ENCODE measurements at regions not wholly inside any gene's neighbourhood (a gene's known extent, or its start where the extent isn't known, plus 50 kb on each side); places are given as distances from the start of the nearest gene placed in this dataset.

DNA sequence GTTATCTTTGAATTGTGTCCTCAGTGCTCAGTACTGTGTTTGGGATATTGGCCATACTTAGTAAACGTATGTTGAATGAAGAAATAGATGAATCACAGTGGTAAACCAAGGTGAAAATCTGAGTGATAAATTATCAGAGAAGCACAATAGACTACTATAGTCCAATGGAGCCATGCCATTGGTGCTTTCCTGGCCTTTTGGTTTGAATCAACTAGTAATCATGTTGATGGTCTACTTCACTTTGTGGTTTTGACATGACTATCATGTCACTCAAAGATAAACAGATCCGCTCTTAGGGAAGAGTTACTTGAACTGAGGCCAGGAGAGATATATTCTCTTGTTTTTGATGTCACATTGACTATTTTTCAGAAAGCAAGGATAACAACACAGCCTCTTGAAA lies 86.1 kb upstream of the IGFBP3 start:
- Mint-ChIP-seq H3K4me1 (ENCODE audit: low read depth) (no peaks in the 10 kb centered on the region), H3K27me3 (ENCODE audit: low read depth) (no peaks in the 10 kb centered on the region), H3K4me3 (ENCODE audit: low read depth) (no peak overlapping the region), H3K27ac (no peak overlapping the region), H3K9me3 (no peaks in the 10 kb centered on the region), H3K36me3 (ENCODE audit: low read depth) (no peaks in the 10 kb centered on the region)
- no peak for DNase-seq (ENCODE audit: low spot score)
- intact Hi-C loops (cut with micrococcal nuclease), result no loop called here

DNA sequence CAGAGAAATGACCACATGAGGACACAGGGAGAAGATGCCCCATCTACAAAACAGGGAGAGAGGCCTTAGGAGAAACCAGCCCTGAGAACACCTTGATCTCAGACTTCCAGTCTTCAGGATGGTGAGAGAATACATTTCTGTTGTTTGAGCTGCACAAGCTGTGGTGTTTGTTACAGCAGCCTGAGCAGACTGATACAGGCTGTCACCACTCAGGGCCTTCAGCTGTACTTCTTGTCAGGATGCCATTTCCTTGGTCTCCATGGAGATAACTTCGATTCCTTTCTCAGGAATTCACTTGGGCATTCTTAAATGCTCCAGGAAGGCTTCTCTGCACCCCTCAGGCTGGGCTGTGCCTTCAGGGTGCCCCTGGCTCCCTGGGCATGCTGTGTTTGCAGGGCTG lies 85.7 kb upstream of the IGFBP3 start:
- H3K9me3 Mint-ChIP-seq, result no peaks in the 10 kb centered on the region
- no peak overlapping the region for H3K27ac Mint-ChIP-seq
- no peaks in the 10 kb centered on the region for H3K36me3 Mint-ChIP-seq (ENCODE audit: low read depth)
- H3K27me3 Mint-ChIP-seq (ENCODE audit: low read depth), result no peaks in the 10 kb centered on the region
- intact Hi-C loops (cut with micrococcal nuclease), result no loop called here
- H3K4me3 Mint-ChIP-seq (ENCODE audit: low read depth), result no peak overlapping the region
- no peak for DNase-seq (ENCODE audit: low spot score)
- H3K4me1 Mint-ChIP-seq (ENCODE audit: low read depth), result no peaks in the 10 kb centered on the region

- H3K27ac Mint-ChIP-seq, result no peak overlapping the region
- H3K36me3 Mint-ChIP-seq (ENCODE audit: low read depth), result no peaks in the 10 kb centered on the region
- no peak for DNase-seq (ENCODE audit: low spot score)
- H3K27me3 Mint-ChIP-seq (ENCODE audit: low read depth), result no peaks in the 10 kb centered on the region
- H3K4me1 Mint-ChIP-seq (ENCODE audit: low read depth), result no peaks in the 10 kb centered on the region
- H3K9me3 Mint-ChIP-seq, result no peaks in the 10 kb centered on the region
- no peak overlapping the region for H3K4me3 Mint-ChIP-seq (ENCODE audit: low read depth)
- intact Hi-C loops (cut with micrococcal nuclease), result no loop called here
Measured at GRCh38 chr7:46006212-46006611, 85.1 kb upstream of the IGFBP3 start.

DNA sequence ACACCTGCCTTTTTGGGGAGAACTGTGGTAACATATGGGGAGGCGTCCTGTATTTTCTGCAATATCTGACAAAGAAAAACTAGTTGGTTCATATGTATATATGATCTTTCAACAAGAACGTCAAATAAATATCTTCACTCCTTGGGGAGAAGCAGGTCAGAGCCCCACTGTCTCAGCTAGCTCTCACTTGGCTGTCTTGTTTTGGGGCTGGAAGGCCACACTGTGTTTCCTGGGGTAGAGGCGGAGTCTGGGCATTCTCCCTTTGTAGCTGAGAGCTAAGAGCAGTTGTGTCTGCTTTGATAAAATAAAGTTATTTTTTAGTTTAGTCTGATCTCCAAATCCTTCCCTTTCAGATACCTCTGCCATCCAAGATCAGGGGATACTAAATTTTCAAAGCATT lies 83.9 kb upstream of the IGFBP3 start:
- DNase-seq (ENCODE audit: low spot score), result no peak
- no peak overlapping the region for H3K27ac Mint-ChIP-seq
- H3K9me3 Mint-ChIP-seq, result no peaks in the 10 kb centered on the region
- intact Hi-C loops (cut with micrococcal nuclease), result no loop called here
- H3K4me3 Mint-ChIP-seq (ENCODE audit: low read depth), result no peak overlapping the region
- H3K4me1 Mint-ChIP-seq (ENCODE audit: low read depth), result no peaks in the 10 kb centered on the region
- H3K27me3 Mint-ChIP-seq (ENCODE audit: low read depth), result no peaks in the 10 kb centered on the region
- H3K36me3 Mint-ChIP-seq (ENCODE audit: low read depth), result no peaks in the 10 kb centered on the region

- H3K4me1 Mint-ChIP-seq (ENCODE audit: low read depth), result no peaks in the 10 kb centered on the region
- no peaks in the 10 kb centered on the region for H3K36me3 Mint-ChIP-seq (ENCODE audit: low read depth)
- DNase-seq (ENCODE audit: low spot score), result no peak
- H3K27ac Mint-ChIP-seq, result no peak overlapping the region
- H3K27me3 Mint-ChIP-seq (ENCODE audit: low read depth), result no peaks in the 10 kb centered on the region
- H3K9me3 Mint-ChIP-seq, result peaks cover under 1% of the 10 kb centered on the region
- intact Hi-C loops (cut with micrococcal nuclease), result no loop called here
- H3K4me3 Mint-ChIP-seq (ENCODE audit: low read depth), result no peak overlapping the region
Measured at GRCh38 chr7:46003896-46004875, 83.1 kb upstream of the IGFBP3 start.

GRCh38 chr7:46003161-46003560 lies 82.1 kb upstream of the IGFBP3 start:
- Mint-ChIP-seq H3K27me3 (ENCODE audit: low read depth) (no peaks in the 10 kb centered on the region), H3K4me1 (ENCODE audit: low read depth) (no peaks in the 10 kb centered on the region), H3K9me3 (peaks cover 4% of the 10 kb centered on the region), H3K4me3 (ENCODE audit: low read depth) (no peak overlapping the region), H3K36me3 (ENCODE audit: low read depth) (no peaks in the 10 kb centered on the region), H3K27ac (no peak overlapping the region)
- intact Hi-C loops (cut with micrococcal nuclease), result no loop called here
- DNase-seq (ENCODE audit: low spot score), result no peak

GRCh38 chr7:46000513-46000912 lies 79.4 kb upstream of the IGFBP3 start:
- no peaks in the 10 kb centered on the region for H3K4me1 Mint-ChIP-seq (ENCODE audit: low read depth)
- no peak overlapping the region for H3K27ac Mint-ChIP-seq
- DNase-seq (ENCODE audit: low spot score), result no peak
- no peaks in the 10 kb centered on the region for H3K36me3 Mint-ChIP-seq (ENCODE audit: low read depth)
- H3K4me3 Mint-ChIP-seq (ENCODE audit: low read depth), result no peak overlapping the region
- intact Hi-C loops (cut with micrococcal nuclease), result no loop called here
- no peaks in the 10 kb centered on the region for H3K27me3 Mint-ChIP-seq (ENCODE audit: low read depth)
- peaks cover 24% of the 10 kb centered on the region for H3K9me3 Mint-ChIP-seq

DNA sequence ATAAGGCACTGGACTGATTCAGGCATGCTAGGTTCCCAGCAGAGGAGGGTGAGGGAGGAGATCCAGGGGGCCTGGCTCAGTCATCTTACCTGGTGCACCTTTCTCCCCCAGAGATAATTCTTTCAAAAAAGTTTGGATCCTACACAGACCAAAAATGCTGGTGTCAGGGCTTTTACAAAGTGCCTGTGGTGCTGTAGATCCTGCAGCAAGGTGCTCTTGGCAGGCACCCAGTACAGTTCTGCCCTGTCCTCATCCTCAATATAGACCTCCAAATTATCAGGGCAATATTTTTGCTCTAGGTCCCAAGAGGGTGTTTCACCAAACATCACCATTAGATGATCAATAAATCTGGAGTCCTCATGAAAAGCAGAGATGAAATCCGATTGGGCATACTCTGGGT lies 78.5 kb upstream of the IGFBP3 start:
- Mint-ChIP-seq H3K36me3 (ENCODE audit: low read depth) (no peaks in the 10 kb centered on the region), H3K4me1 (ENCODE audit: low read depth) (no peaks in the 10 kb centered on the region), H3K27me3 (ENCODE audit: low read depth) (no peaks in the 10 kb centered on the region), H3K27ac (no peak overlapping the region), H3K4me3 (ENCODE audit: low read depth) (no peak overlapping the region), H3K9me3 (peaks cover 27% of the 10 kb centered on the region)
- DNase-seq (ENCODE audit: low spot score), result no peak
- intact Hi-C loops (cut with micrococcal nuclease), result no loop called here

DNA sequence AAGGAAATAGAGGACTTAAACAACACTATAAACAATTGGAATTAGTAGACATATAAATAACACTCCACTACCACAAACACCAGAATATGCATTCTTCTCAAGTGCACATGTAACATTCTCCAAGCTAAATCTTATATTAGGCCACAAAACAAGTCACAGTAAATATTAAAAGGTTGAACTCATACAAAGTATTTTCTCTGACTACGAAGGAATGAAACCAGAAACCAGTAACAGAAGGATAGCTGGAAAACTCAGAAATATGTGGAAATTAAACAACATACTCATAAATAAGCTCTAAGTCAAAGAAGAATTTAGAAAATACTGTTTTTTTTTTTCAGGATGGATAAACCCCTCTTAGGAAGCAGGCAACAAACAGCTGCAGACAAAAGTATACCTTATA lies 77.4 kb upstream of the IGFBP3 start:
- Mint-ChIP-seq H3K36me3 (ENCODE audit: low read depth) (no peaks in the 10 kb centered on the region), H3K4me1 (ENCODE audit: low read depth) (no peaks in the 10 kb centered on the region), H3K27ac (no peak overlapping the region), H3K27me3 (ENCODE audit: low read depth) (no peaks in the 10 kb centered on the region), H3K9me3 (peaks cover 33% of the 10 kb centered on the region), H3K4me3 (ENCODE audit: low read depth) (no peak overlapping the region)
- DNase-seq (ENCODE audit: low spot score), result no peak
- intact Hi-C loops (cut with micrococcal nuclease), result no loop called here

GRCh38 chr7:45993621-45994020 lies 72.5 kb upstream of the IGFBP3 start:
- intact Hi-C loops (cut with micrococcal nuclease), result no loop called here
- no peaks in the 10 kb centered on the region for H3K36me3 Mint-ChIP-seq (ENCODE audit: low read depth)
- H3K27ac Mint-ChIP-seq, result no peak overlapping the region
- H3K27me3 Mint-ChIP-seq (ENCODE audit: low read depth), result no peaks in the 10 kb centered on the region
- peaks cover 30% of the 10 kb centered on the region for H3K9me3 Mint-ChIP-seq
- no peak overlapping the region for H3K4me3 Mint-ChIP-seq (ENCODE audit: low read depth)
- no peak for DNase-seq (ENCODE audit: low spot score)
- no peaks in the 10 kb centered on the region for H3K4me1 Mint-ChIP-seq (ENCODE audit: low read depth)

DNA sequence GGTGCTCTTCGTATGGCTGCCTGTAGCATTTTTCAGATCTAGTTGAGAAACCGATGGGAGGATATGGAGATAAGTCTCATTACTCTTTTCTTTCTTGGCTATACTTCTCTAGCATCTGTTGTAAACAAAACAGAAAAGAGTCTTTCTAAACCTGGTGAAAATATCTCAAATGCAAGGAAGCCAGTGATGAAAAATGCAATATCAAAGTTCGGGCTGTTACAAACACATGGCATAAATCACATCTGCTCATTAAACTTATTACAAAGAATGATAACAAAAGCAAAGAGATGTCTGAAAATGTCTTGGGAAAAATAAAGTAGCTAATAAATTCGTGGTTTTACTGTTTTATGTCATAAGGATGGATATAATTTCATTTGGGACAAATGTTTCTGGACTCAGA lies 71.8 kb upstream of the IGFBP3 start:
- no peak overlapping the region for H3K27ac Mint-ChIP-seq
- H3K9me3 Mint-ChIP-seq, result peaks cover 26% of the 10 kb centered on the region
- H3K36me3 Mint-ChIP-seq (ENCODE audit: low read depth), result no peaks in the 10 kb centered on the region
- intact Hi-C loops (cut with micrococcal nuclease), result no loop called here
- DNase-seq (ENCODE audit: low spot score), result no peak
- H3K4me1 Mint-ChIP-seq (ENCODE audit: low read depth), result no peaks in the 10 kb centered on the region
- no peaks in the 10 kb centered on the region for H3K27me3 Mint-ChIP-seq (ENCODE audit: low read depth)
- no peak overlapping the region for H3K4me3 Mint-ChIP-seq (ENCODE audit: low read depth)

DNA sequence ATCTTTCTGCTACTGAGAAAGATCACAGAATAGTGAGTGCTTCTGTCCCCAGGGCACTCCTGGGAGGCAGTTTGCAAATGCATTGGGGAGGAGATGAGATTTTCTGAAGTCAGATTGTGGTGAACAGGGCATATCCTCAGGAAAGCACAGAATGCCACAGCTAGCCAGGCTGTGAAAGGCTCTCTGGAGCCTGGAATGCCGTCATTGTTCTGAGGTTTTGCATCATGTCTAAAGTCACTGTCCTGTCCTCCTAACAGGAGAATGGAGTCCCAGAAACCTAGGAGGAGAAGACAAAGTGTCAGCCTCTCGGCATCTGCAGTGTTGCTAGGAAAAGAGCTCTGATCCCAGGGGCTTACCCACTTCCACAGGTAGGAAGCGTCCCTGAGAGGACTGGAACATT lies 69.2 kb upstream of the IGFBP3 start:
- Mint-ChIP-seq H3K36me3 (ENCODE audit: low read depth) (no peaks in the 10 kb centered on the region), H3K4me3 (ENCODE audit: low read depth) (no peak overlapping the region), H3K4me1 (ENCODE audit: low read depth) (no peaks in the 10 kb centered on the region), H3K9me3 (peaks cover 8% of the 10 kb centered on the region), H3K27me3 (ENCODE audit: low read depth) (no peaks in the 10 kb centered on the region), H3K27ac (no peak overlapping the region)
- DNase-seq (ENCODE audit: low spot score), result no peak
- intact Hi-C loops (cut with micrococcal nuclease), result no loop called here

DNA sequence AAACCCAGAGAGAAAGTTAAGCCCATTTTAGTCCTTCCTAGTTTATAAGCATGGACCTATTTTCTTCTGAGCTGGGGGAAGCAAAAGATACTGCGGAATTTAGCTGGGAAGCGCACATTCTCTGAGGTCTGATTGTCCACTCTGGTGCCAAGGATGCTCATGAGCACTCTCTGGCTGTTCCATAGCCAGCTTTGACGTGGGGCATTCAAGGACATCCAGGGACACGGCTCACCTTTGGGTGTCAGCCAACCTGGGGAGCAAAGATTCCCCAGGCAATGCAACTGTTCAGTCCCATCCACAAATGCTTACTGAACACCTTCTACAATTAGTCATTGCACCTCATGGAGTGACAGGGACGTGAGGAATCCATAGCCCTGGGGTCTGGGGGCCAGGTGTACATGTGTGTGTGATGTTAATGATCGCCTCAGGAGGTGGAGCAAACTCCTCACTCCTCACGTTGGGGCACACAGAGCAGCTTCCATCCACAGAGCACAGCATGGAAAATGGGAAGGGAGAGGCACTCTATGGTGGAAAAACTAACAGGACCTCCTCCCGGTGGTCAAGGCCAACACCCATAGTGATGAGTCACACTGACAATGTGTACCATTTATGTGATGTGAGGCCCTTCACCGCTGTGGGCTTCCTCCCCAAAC lies 67.5 kb upstream of the IGFBP3 start:
- Mint-ChIP-seq H3K9me3 (peaks cover under 1% of the 10 kb centered on the region), H3K27ac (no peak overlapping the region), H3K4me3 (ENCODE audit: low read depth) (no peak overlapping the region), H3K36me3 (ENCODE audit: low read depth) (no peaks in the 10 kb centered on the region), H3K27me3 (ENCODE audit: low read depth) (no peaks in the 10 kb centered on the region), H3K4me1 (ENCODE audit: low read depth) (no peaks in the 10 kb centered on the region)
- intact Hi-C loops (cut with micrococcal nuclease), result no loop called here
- no peak for DNase-seq (ENCODE audit: low spot score)
